Memory B cell (primary cell): ENCODE measurements at regions not wholly inside any gene's neighbourhood (a gene's known extent, or its start where the extent isn't known, plus 50 kb on each side); places are given as distances from the start of the nearest gene placed in this dataset.
"Not testable (repeated sequence)": the region's sequence is repeated elsewhere in the genome, so short reads cannot be mapped to it uniquely, and the experiment has no call there.

ENCODE experiments used
- ATAC-seq: fragments of 150-1000 bp; cut with Tn5 transposase; 2 replicates; pipeline ENCODE4 v1.10.0; 2021; ENCODE audit warnings: low read depth, mild to moderate bottlenecking, moderate library complexity
- DNase-seq, 2 donors: peaks; one replicate each; pipeline ENCODE4 v3.0.0; 2022; ENCODE audit warnings: low spot score in 2 of 2
- H3K27ac Mint-ChIP-seq: one replicate; pipeline ENCODE4 v1.8.0; 2022; ENCODE audit warnings: mild to moderate bottlenecking, moderate library complexity, mixed read lengths
- H3K27me3 Mint-ChIP-seq: one replicate; pipeline ENCODE4 v1.8.0; 2022; ENCODE audit warnings: mixed read lengths
- H3K36me3 Mint-ChIP-seq: one replicate; pipeline ENCODE4 v1.8.0; 2022; ENCODE audit warnings: mild to moderate bottlenecking, mixed read lengths
- H3K4me1 Mint-ChIP-seq: one replicate; pipeline ENCODE4 v1.8.0; 2022; ENCODE audit warnings: mixed read lengths
- H3K4me3 Mint-ChIP-seq: one replicate; pipeline ENCODE4 v1.8.0; 2022; ENCODE audit warnings: mild to moderate bottlenecking, moderate library complexity, mixed read lengths
- H3K9me3 Mint-ChIP-seq: one replicate; pipeline ENCODE4 v1.8.0; 2022; ENCODE audit warnings: mixed read lengths

- H3K9me3 Mint-ChIP-seq, H3K27me3 Mint-ChIP-seq, H3K4me1 Mint-ChIP-seq, DNase-seq, ATAC-seq, H3K27ac Mint-ChIP-seq, H3K4me3 Mint-ChIP-seq, H3K36me3 Mint-ChIP-seq: not testable (repeated sequence)
Observed at GRCh38 chr4:97325751-97326150, 817.5 kb downstream of the STPG2 start.

- no peaks in the 10 kb centered on the region for H3K4me1 Mint-ChIP-seq
- H3K9me3 Mint-ChIP-seq = peaks cover 2% of the 10 kb centered on the region
- H3K27me3 Mint-ChIP-seq = no peaks in the 10 kb centered on the region
- DNase-seq = no peak
- H3K4me3 Mint-ChIP-seq = no peak overlapping the region
- H3K36me3 Mint-ChIP-seq = no peaks in the 10 kb centered on the region
- no peak for ATAC-seq
- no peak overlapping the region for H3K27ac Mint-ChIP-seq
Observed at GRCh38 chr4:97330917-97331316, 812.4 kb downstream of the STPG2 start.

- no peak for DNase-seq
Observed at GRCh38 chr4:97334348-97334747, 808.9 kb downstream of the STPG2 start.

GRCh38 chr4:97349468-97350186 lies 793.6 kb downstream of the STPG2 start:
- Mint-ChIP-seq H3K4me3 (no peak overlapping the region), H3K27me3 (no peaks in the 10 kb centered on the region), H3K4me1 (no peaks in the 10 kb centered on the region), H3K36me3 (no peaks in the 10 kb centered on the region), H3K9me3 (peaks cover 2% of the 10 kb centered on the region), H3K27ac (no peak overlapping the region)
- DNase-seq (no peak), ATAC-seq (no peak)

More at GRCh38 chr4:97334348-97334747, 808.9 kb downstream of the STPG2 start:
- Mint-ChIP-seq H3K9me3 (peaks cover 1% of the 10 kb centered on the region), H3K4me1 (no peaks in the 10 kb centered on the region), H3K4me3 (no peak overlapping the region), H3K36me3 (no peaks in the 10 kb centered on the region), H3K27ac (no peak overlapping the region), H3K27me3 (no peaks in the 10 kb centered on the region)
- no peak for ATAC-seq

GRCh38 chr4:97353876-97354275 lies 789.4 kb downstream of the STPG2 start:
- H3K27me3 Mint-ChIP-seq = no peaks in the 10 kb centered on the region
- H3K9me3 Mint-ChIP-seq = peaks cover 3% of the 10 kb centered on the region
- no peak overlapping the region for H3K27ac Mint-ChIP-seq
- H3K36me3 Mint-ChIP-seq = no peaks in the 10 kb centered on the region
- DNase-seq = no peak
- no peak for ATAC-seq
- H3K4me1 Mint-ChIP-seq = no peaks in the 10 kb centered on the region
- no peak overlapping the region for H3K4me3 Mint-ChIP-seq

- H3K4me3 Mint-ChIP-seq = no peak overlapping the region
- no peaks in the 10 kb centered on the region for H3K27me3 Mint-ChIP-seq
- DNase-seq = no peak
- H3K27ac Mint-ChIP-seq = no peak overlapping the region
- H3K36me3 Mint-ChIP-seq = no peaks in the 10 kb centered on the region
- ATAC-seq = no peak
- H3K9me3 Mint-ChIP-seq = peaks cover 13% of the 10 kb centered on the region
- H3K4me1 Mint-ChIP-seq = no peaks in the 10 kb centered on the region
Observed at GRCh38 chr4:97359826-97360225, 783.5 kb downstream of the STPG2 start.

- H3K4me1 Mint-ChIP-seq = no peaks in the 10 kb centered on the region
- no peaks in the 10 kb centered on the region for H3K27me3 Mint-ChIP-seq
- DNase-seq (no peak), ATAC-seq (no peak)
- H3K9me3 Mint-ChIP-seq = peaks cover 15% of the 10 kb centered on the region
- H3K27ac Mint-ChIP-seq = no peak overlapping the region
- no peak overlapping the region for H3K4me3 Mint-ChIP-seq
- no peaks in the 10 kb centered on the region for H3K36me3 Mint-ChIP-seq
Observed at GRCh38 chr4:97360733-97361132, 782.5 kb downstream of the STPG2 start.

- ATAC-seq = no peak
- no peaks in the 10 kb centered on the region for H3K4me1 Mint-ChIP-seq
- H3K36me3 Mint-ChIP-seq = no peaks in the 10 kb centered on the region
- H3K9me3 Mint-ChIP-seq = peaks cover 6% of the 10 kb centered on the region
- no peak for DNase-seq
- H3K4me3 Mint-ChIP-seq = no peak overlapping the region
- no peak overlapping the region for H3K27ac Mint-ChIP-seq
- no peaks in the 10 kb centered on the region for H3K27me3 Mint-ChIP-seq
Observed at GRCh38 chr4:97367878-97368277, 775.4 kb downstream of the STPG2 start.

GRCh38 chr4:97370568-97370967 lies 772.7 kb downstream of the STPG2 start:
- no peaks in the 10 kb centered on the region for H3K4me1 Mint-ChIP-seq
- DNase-seq (no peak), ATAC-seq (no peak)
- H3K27ac Mint-ChIP-seq = no peak overlapping the region
- no peaks in the 10 kb centered on the region for H3K36me3 Mint-ChIP-seq
- no peaks in the 10 kb centered on the region for H3K27me3 Mint-ChIP-seq
- peaks cover 7% of the 10 kb centered on the region for H3K9me3 Mint-ChIP-seq
- H3K4me3 Mint-ChIP-seq = no peak overlapping the region

GRCh38 chr4:97374526-97374925 lies 768.8 kb downstream of the STPG2 start:
- H3K4me3 Mint-ChIP-seq = no peak overlapping the region
- no peak overlapping the region for H3K27ac Mint-ChIP-seq
- ATAC-seq (no peak), DNase-seq (no peak)
- H3K36me3 Mint-ChIP-seq = no peaks in the 10 kb centered on the region
- H3K9me3 Mint-ChIP-seq = peaks cover 12% of the 10 kb centered on the region
- no peaks in the 10 kb centered on the region for H3K27me3 Mint-ChIP-seq
- H3K4me1 Mint-ChIP-seq = no peaks in the 10 kb centered on the region

GRCh38 chr4:97386969-97387368 lies 756.3 kb downstream of the STPG2 start:
- DNase-seq = no peak
- Mint-ChIP-seq H3K27me3 (no peaks in the 10 kb centered on the region), H3K9me3 (peaks cover 3% of the 10 kb centered on the region), H3K27ac (no peak overlapping the region), H3K4me3 (no peak overlapping the region), H3K4me1 (no peaks in the 10 kb centered on the region), H3K36me3 (no peaks in the 10 kb centered on the region)
- ATAC-seq = no peak

GRCh38 chr4:97394653-97395052 lies 748.6 kb downstream of the STPG2 start:
- ATAC-seq (no peak), DNase-seq (no peak)
- Mint-ChIP-seq H3K27ac (no peak overlapping the region), H3K4me3 (no peak overlapping the region), H3K27me3 (no peaks in the 10 kb centered on the region), H3K9me3 (peaks cover under 1% of the 10 kb centered on the region), H3K36me3 (no peaks in the 10 kb centered on the region), H3K4me1 (no peaks in the 10 kb centered on the region)

GRCh38 chr4:97396097-97396496 lies 747.2 kb downstream of the STPG2 start:
- DNase-seq = no peak
- Mint-ChIP-seq H3K36me3 (no peaks in the 10 kb centered on the region), H3K27me3 (no peaks in the 10 kb centered on the region), H3K4me3 (no peak overlapping the region), H3K27ac (no peak overlapping the region), H3K4me1 (no peaks in the 10 kb centered on the region), H3K9me3 (peaks cover 4% of the 10 kb centered on the region)
- no peak for ATAC-seq

- no peaks in the 10 kb centered on the region for H3K27me3 Mint-ChIP-seq
- no peaks in the 10 kb centered on the region for H3K36me3 Mint-ChIP-seq
- H3K9me3 Mint-ChIP-seq = peaks cover 4% of the 10 kb centered on the region
- ATAC-seq (no peak), DNase-seq (no peak)
- H3K27ac Mint-ChIP-seq = no peak overlapping the region
- no peak overlapping the region for H3K4me3 Mint-ChIP-seq
- no peaks in the 10 kb centered on the region for H3K4me1 Mint-ChIP-seq
Observed at GRCh38 chr4:97396605-97397004, 746.7 kb downstream of the STPG2 start.

GRCh38 chr4:97404876-97405523 lies 738.3 kb downstream of the STPG2 start:
- Mint-ChIP-seq H3K4me3 (no peak overlapping the region), H3K4me1 (no peaks in the 10 kb centered on the region), H3K27me3 (no peaks in the 10 kb centered on the region), H3K27ac (no peak overlapping the region), H3K9me3 (peaks cover 10% of the 10 kb centered on the region), H3K36me3 (no peaks in the 10 kb centered on the region)
- DNase-seq (no peak), ATAC-seq (no peak)
